ENCODE measurements at regions not wholly inside any gene's neighbourhood (a gene's known extent, or its start where the extent isn't known, plus 50 kb on each side); places are given as distances from the start of the nearest gene placed in this dataset.

- TF ChIP-seq CTCF (conservative IDR thresholded peaks at IDR 0.05 in 1 of 2, IDR thresholded peaks at IDR 0.05 in 1 of 2; ENCODE audit: extremely low read depth in 1 of 2, insufficient read depth in 1 of 2, low read depth in 1 of 2, low read length in 2 of 2) (no peak), EZH2 (IDR thresholded peaks at IDR 0.05; ENCODE audit: borderline replicate concordance, low read length) (no peak)
These were observed 223.4 kb downstream of the TFCP2L1 start for GRCh38 chr2:121061633-121062032.

All from mammary epithelial cell (primary cell).